Putamen (tissue), 1 donor: ENCODE measurements at regions not wholly inside any gene's neighbourhood (a gene's known extent, or its start where the extent isn't known, plus 50 kb on each side); places are given as distances from the start of the nearest gene placed in this dataset.
"Not testable (repeated sequence)": the region's sequence is repeated elsewhere in the genome, so short reads cannot be mapped to it uniquely, and the experiment has no call there.

ENCODE experiments used
- DNase-seq: peaks from one replicate; pipeline ENCODE4 v3.0.0-alpha.2; 2016; ENCODE audit warnings: low spot score

DNA sequence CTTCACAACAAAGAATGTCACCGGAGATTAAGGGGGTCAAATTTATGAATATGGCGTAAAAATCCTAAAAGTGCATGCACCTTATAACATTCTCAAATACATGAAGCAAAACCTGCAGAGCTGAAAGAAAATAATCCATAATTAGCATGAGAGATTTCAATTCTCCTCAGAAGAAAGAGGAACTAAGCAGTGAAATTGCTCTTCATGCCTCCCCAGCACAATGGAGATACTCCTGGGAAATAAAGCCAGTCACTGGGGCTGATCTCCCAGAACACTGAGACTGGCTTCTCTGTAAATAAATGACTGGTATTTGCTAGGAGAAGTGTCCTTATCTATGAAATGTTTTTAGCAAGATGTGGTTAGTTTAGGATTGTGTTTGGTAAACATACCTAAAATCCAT lies 68.1 kb downstream of the GOLGA6L6 start:
- not testable (repeated sequence) for DNase-seq

DNA sequence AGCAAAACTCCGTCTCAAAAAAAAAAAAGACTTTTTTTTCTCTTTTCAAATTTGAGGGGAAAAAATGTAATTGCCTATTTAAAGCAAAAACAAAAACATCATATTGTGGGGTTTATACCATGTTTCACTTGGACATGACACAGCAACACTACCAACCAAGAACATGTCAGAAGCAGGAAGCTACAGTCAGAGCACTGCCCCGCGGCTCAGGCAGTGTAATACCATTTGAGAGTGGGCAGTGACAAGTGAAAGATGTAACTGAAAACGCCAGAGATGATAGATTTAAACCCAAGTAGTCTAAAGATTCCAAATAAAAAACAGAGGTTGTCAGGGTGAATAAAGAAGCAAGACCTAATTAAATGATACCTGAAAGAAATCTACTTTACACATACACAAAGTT lies 68.6 kb downstream of the GOLGA6L6 start:
- not testable (repeated sequence) for DNase-seq

DNA sequence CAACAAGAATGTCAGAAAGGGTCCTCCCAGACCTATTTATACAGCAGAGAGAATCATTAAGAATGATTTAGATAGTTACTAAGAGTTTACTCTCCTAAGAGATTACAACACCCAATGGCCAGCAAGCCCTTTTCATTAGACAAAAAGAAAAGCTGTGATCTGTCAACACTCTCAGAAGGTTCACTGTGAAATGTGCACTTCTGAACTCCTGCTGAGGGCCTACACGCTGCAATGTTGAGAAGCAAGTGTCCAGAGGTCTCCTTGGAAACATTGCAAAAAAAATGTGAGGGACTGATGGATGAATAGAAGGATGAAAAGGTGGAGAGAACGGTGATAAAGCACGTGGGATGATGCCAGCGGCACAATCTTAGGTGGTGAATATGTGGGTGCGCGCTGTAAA lies 70.8 kb downstream of the GOLGA6L6 start:
- DNase-seq: not testable (repeated sequence)

DNA sequence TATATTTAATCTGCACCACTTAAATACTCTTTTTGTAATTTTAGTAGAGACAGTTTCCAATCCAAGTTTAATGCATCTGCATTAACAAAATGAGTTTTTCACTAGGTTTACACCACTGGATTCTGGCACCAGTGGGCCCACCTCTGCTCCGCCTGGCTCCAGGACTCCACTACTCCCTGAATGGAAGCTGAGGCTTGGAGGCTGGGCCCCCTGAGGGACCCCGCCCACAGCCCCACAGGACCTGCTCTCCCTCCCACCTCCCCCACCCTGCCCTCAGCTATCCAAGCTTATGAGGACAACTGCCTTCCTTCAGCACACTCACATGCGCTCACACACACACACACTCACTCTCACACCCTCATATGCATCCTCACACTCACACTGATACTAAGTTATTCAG lies 100.5 kb downstream of the GOLGA6L6 start:
- DNase-seq: not testable (repeated sequence)

DNA sequence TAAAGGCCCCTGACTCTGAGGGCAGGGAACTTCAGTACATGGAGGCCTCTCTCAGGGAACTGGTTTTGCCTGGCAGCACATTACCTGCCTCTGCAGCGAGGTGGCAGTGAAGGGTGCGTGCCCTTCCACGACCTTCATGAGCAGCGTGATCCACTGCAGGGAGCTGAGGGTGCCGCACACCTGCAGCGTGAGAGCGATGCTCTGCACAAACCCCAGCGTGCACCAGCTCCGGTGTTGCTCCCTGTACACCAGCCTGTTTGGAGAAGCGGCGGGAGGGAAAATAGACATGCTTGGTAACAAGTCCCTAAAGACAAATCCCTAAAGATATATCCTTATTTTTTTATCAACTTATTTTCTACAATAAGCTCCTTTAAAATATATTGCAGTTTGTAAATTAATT lies 101.2 kb downstream of the GOLGA6L6 start:
- not testable (repeated sequence) for DNase-seq

DNA sequence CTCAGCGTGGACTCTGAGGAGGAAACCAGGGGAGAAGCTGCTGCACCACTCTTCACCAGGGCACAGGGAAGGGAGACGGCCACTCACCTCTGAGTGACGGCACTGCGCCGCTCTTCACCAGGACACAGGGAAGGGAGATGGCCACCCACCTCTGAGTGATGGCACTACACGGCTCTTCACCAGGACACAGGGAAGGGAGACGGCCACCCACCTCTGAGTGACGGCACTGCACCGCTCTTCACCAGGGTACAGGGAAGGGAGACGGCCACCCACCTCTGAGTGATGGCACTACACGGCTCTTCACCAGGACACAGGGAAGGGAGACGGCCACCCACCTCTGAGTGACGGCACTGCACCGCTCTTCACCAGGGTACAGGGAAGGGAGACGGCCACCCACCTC lies 102.5 kb downstream of the GOLGA6L6 start:
- DNase-seq: not testable (repeated sequence)

DNA sequence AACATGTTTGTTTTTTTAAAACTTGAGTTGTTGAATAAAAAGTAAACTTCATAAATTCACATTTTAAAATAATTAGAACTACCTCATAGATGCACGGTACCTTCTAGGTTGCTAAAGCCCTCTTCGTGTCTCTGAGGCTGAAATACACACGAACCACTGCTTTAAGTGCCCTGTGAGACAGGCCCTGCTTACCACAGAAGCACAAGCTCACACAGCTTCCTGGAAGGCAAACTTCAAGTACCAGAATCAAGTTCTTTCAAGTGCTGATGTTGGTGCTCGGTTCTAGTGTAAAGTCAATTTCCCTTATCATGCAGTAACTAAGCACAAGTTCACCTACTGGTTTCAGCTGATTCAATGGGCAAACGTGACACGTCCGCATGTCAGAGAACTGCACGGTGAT lies 103.3 kb downstream of the GOLGA6L6 start:
- not testable (repeated sequence) for DNase-seq

DNA sequence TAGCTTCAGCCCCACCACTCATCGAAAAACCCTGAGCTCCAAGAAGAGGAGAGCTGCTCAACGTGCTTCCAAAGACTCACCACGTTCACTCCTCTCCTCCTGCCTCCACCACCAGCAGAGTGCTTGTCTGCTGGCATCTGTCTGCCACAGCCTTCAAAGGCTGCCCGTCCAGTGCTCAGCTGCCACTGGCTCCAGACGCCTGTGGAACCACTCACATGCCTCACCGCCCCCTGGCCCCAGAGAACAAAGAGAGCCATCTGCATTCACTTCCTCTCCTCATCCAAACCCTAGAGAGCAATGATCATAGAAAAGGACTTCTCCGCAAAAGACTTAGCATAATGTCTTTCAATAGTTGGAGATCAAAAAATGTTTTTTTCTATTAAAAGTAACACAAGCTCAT lies 108.1 kb downstream of the GOLGA6L6 start:
- DNase-seq: not testable (repeated sequence)

DNA sequence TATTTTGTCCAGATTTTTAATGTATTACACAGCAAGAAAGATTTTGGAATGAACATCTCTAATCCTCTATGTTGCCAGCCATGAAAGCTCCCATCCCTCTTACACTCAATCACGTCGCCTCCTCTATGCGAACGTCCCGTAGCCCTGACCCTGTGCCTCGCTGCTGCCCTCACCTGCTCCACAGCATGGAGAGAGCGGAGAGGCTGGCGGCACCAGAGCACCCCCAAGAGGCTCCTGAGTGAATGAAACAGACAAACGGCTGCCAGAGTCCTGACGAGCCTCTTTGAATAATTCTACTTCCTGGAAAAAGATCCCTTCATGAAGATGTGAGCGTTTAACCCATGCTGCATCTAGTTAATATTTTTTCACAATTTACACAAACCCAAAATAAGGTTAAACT lies 111.1 kb downstream of the GOLGA6L6 start:
- not testable (repeated sequence) for DNase-seq

DNA sequence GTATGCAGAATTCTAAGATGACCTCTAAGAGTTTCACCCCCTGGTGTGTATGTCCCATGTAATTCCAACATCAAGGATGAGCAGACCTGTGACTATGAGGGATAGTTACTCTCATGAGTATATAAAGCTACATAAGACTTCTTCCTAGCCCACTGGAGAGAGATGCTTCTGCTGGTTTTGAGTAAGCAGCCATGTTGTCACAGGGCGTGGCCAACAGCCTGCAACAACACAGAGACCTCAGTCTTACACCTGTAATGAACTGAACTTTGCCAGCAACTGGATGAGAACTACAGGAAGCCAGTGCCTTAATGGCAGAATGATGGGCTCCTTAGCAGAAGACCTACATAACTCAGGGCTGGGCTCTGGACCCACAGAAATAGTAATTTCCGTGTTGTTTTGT lies 120.9 kb downstream of the GOLGA6L6 start:
- DNase-seq: not testable (repeated sequence)

DNA sequence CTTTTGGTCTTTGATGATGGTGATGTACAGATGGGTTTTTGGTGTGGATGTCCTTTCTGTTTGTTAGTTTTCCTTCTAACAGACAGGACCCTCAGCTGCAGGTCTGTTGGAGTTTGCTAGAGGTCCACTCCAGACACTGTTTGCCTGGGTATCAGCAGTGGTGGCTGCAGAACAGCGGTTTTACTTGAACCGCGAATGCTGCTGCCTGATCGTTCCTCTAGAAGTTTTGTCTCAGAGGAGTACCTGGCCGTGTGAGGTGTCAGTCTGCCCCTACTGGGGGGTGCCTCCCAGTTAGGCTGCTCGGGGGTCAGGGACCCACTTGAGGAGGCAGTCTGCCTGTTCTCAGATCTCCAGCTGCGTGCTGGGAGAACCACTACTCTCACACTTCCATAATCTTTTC lies 125.0 kb downstream of the GOLGA6L6 start:
- not testable (repeated sequence) for DNase-seq

DNA sequence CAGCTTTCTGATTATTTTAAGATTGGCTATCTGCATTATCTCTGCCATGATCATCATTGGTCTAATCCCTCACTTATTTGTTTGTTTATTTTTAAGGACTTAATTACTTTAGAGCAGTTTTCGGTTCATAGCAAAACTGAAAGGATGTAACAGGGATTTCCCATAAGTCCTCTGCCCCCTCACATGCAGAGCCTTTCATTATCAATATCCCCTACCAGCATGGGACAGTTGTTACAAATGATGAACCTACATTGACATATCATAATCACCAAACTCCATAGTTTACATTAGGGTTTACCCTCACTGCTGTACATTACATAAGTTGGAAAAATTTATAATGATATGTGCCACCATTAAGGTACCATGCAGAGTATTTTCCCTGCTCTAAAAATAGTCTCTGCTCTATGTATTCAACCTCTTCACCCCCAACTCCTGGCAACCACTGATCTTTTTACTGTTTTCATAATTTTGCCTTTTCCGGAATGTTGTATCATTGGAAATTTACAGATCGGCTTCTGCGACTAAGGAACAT lies 131.9 kb downstream of the GOLGA6L6 start:
- not testable (repeated sequence) for DNase-seq

DNA sequence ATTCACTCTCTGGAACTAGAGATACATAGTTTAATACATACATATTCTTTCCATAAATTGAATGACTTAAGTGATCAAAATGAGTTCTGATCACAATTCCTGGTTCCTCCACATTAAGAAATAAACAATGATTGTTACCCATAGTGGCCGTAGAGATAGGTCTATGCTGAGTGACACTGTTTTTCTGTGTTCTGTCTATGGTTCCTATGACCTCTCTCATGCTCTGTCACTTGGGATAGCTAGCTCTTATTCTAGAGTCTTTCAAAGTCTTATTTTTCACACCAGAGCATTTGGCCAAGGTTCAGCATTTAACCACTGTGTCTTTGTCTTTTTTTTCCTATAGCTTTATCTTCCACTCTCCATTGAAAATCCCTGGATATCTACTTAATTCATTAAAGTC lies 132.4 kb downstream of the GOLGA6L6 start:
- no peak for DNase-seq

DNA sequence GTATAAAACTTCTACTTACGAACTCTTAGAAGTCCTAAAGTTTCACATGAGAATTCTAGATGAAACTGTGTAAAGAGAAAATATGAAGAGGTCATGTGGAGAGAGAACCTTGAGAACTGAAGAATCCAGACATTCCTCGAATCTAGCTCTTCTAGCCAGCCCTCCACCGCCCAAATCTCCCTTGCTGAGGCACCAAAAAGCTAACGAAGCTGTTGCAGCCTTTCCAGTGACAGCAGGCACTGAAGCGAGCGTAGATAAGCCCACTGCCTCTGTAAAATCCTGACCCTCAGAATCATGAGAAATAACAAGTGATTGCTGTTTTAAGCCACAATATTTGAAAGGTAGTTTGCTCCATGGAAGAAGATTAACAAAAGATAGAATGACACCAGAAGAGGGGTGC lies 134.0 kb downstream of the GOLGA6L6 start:
- DNase-seq: no peak

DNA sequence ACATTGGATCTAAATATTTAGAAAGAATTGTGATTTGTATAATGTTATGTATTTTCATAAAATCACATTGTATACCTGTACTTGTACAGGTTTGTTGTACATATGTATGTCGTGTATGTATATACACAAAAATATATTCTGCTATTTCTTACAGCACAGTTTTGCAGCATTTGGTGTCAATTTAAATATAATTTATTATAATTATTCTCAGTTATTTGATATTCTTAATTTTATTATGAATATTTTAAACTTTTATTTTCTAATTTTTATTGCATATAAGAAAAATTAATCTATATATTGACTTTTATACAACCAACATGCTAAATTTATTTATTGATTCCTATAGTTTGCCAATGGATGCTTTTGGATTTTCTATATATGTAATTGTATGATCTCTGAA lies 137.0 kb downstream of the GOLGA6L6 start:
- not testable (repeated sequence) for DNase-seq

DNA sequence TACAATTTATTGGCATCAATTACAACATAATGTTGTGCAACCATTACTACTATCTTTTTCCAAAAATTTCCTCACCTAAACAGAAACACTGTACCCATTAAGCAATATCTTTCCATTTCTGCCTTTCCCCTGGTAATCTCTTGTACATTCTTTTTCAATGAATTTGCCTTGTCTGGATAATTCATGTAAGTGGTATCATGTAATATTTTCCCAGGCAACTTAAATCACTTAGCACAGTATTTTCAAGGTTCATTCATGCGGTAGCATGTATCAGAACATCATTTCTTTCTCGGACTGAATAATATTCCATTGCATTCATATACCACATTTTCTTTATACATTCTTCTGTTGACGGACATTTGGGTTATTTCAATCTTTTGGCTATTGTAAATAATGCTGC lies 139.0 kb downstream of the GOLGA6L6 start:
- not testable (repeated sequence) for DNase-seq

DNA sequence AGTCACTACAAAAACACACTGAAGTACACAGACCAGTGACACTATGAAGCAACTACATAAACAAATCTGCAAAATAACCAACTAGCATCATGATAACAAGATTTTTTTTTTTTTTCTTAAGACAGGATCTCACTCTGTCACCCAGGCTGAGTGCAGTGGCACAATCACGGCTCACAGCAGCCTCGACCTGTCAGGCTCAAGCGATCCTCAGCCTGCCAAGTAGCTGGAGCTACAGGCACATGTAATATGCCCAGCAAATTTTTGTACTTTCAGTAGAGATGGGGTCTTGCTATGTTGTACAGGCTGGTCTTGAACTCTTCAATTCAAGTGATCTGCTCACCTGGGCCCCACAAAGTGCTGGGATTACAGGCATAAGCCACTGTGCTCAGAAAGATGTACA lies 140.5 kb downstream of the GOLGA6L6 start:
- DNase-seq: not testable (repeated sequence)

DNA sequence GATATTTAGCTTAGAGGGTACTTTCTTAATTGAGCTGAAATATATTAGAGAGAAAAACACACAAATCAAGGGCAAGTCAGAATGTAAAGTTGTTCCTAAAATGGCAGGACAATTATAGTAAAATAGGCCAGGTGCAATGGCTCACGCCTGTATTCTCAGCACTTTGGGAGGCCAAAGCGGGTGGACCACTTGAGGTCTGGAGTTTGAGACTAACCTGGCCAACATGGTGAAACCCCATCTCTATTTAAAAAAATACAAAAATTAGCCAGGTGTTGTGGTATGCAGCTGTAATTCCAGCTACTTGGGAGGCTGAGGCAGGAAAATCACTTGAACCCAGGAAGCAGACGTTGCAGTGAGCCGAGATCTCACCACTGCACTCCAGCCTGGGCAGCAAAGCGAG lies 142.9 kb downstream of the GOLGA6L6 start:
- not testable (repeated sequence) for DNase-seq

DNA sequence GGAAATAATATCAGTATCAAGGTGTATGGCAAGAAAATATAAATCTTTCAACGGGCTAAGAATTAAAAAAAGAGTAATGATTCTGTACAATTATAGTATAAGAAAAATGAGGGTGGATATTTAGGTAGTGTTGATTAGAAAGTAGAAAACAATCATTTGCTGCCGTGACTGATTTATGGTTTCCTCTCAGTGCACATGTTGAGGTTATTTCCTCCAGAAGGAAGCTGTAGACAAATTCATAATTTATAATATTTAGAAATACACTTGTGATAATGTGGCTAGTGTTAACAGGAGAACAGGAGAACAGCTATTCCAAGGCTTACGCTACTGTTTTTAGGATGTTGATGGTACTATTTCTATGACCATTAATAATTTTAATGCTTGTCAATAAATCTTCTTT lies 153.4 kb downstream of the GOLGA6L6 start:
- not testable (repeated sequence) for DNase-seq

DNA sequence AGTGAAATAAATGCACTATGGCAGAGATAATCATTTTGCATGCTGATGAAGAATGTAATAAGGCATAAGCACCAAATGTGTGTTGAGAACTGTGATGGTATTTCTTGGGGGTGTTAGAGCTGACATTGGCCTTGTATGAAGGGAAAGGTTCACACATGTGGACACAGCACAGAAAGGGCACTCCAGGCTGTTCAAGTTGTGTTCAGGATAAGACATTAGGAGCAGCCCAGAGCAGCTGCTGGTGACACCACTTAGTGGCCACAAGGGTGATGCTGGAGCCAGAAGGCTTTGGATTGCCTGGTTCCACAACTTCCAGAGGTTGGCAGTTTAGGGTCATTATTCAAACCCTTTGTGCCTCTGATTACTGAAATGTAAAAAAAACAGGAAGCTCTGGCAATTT lies 155.4 kb downstream of the GOLGA6L6 start:
- no peak for DNase-seq

DNA sequence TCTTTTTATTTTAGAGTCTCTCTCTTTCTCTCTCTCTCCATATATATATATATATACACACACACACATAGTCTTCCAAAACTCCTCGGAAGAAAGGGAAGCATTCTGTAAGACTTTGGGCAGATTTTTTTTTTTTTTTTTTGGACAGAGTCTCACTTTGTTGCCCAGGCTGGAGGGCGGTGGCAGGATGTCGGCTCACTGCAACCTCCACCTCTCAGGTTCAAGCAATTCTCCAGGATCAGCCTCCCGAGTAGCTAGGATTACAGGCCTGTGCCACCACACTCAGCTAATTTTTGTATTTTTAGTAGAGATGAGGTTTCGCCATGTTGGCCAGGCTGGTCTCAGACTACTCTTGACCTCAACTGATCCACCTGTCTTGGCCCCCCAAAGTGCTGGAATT lies 161.4 kb downstream of the GOLGA6L6 start:
- not testable (repeated sequence) for DNase-seq

DNA sequence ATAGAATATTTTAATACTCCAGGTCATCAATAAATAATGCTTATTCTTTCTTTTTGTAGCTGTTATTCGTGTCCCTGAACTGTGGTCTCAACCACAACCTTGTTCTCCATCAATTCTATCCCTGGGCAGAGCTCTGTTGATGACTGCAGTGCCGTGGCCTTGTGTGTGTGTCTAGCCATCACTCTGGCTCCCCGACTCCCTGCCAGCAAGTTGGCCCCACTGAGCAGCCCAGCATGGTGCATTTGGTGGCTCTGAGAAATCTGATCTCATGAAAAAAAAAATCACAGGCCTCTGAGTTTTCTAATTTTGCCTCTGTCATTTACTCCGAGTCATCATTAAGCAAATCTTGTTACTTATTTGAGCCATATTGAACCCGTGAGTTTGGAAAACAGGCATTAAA lies 164.7 kb downstream of the GOLGA6L6 start:
- DNase-seq: no peak

DNA sequence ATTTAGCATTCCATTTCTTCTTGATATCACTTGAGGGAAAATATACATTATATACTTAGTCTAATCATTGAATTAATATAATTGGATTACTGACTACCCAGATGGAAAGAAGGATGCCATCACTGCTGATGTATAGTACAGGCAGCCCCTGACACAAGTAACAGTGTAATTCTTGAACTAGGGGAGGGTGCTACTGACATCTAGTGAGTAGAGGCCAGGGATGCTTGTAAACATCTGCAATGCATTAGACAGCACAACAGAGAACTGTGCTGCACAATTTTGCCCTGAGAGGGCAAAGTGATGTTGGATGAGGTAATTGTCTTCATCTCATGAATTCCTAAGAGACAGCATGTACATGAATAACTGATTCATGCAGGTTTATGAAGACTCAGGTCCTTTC lies 169.2 kb downstream of the GOLGA6L6 start:
- DNase-seq: not testable (repeated sequence)

DNA sequence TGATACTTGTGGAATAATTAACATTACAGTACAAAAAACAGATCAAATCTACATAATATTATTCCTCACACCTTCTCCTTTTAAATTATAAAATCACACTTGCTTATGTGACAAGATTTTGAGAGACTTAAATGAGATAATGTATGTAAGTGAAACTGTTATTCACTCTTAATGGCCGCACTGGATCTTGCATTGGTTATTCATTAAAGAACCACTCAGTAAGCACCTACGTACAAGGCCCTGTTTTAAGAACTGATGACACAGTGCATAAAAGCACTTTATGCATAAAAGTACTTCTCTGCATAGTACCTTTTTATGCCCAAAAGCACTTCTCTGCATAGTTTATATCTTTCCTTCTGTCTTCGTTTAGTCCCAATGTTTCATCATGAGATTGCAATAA lies 172.1 kb downstream of the GOLGA6L6 start:
- DNase-seq: no peak

DNA sequence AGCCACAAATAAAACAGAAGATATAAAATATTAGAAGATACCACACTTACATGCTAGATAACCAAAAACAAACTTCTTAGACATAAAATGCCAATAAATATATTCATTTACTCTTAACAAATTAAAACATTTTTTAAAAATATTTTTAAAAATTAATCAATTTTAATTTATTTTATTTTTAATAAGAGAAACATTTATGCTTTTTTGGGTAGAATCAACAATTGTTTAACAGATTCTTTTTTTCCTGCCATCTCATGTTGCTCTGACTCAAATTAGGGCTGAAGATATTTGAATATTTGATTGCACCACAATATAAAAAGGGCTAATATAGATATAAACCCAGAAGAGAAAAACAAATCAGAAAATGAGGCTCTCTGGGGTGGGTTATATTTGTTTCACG lies 172.6 kb downstream of the GOLGA6L6 start:
- DNase-seq: no peak
